Fibroblast of the conjunctiva (primary cell): ENCODE measurements at regions not wholly inside any gene's neighbourhood (a gene's known extent, or its start where the extent isn't known, plus 50 kb on each side); places are given as distances from the start of the nearest gene placed in this dataset.

ENCODE experiments used
- DNase-seq: peaks from one replicate; pipeline ENCODE4 v3.0.0-alpha.2; 2010; ENCODE audit warnings: low read depth

DNA sequence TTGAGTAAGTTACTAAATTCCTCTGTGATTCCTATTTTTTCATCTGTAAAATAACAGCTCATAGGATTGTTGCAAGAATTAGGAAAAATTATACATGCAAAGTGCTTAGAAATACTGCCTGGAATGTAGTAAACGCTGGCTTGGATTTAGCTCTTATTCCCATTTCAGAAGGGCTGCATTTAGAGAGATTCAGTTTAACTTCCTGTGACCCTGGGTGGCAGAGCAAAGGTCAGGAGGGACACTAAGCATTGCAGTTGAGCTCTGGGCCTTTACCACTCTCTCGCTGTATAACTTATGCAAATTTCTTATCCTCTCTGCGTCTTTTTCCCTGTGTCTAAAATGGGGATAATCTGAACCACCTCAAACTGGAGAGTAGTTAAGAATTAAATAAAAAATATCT is 241.0 kb upstream of the POU3F1 start:
- DNase-seq = no peak

DNA sequence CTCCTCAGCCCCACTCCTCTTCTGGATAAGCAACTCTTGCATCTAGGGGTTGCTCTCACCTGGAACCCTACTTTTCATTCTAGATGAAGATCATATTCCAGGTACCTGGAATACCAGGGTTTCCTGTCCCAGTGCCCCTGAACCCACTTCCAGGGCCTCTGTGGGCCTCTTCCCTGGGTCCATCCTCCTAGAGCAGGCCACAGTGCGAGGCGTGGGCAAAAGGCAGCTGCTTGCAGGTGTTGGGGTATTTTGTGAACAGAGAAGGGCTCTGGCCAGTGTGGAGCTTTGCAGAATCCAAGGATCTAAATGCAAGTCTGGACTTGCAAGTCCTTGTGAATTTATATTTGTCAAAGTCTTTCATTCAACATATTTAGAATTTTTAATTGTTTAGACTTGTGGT is 240.4 kb upstream of the POU3F1 start:
- no peak for DNase-seq

DNA sequence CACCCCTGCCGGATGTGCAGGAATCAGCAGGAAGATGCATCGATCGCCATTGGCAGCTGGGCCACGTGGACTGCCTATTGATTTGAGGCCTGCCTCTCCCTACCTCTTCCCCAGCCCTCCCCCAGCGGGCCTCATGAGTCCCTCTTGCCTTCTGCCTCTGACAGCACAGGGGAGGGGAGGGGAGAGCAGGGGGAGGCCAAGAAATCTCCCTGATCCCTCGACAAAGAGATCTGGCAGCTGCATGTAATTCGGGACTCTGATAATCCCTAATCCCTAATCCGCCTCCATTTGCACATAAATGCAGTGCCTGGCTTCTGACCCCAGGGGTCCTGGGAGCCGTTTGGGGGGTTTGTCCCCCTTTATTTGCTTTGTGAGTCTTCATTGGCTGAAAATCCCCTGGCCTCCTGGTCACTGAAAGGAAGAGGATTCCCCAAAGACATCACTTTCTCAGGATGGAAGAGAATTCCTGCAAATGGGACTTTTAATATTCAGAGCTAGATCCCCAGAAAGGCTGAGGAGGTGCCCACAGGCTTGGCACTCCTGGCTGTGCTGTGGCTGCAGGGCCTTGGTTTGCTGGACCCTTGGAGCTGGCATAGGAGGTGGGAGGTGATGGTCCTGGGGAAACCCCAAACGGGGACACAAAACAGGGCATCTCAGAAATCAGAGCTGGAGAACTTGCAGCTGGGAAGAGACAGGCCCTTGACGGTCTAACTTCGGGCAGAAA is 239.4 kb upstream of the POU3F1 start:
- DNase-seq = no peak

DNA sequence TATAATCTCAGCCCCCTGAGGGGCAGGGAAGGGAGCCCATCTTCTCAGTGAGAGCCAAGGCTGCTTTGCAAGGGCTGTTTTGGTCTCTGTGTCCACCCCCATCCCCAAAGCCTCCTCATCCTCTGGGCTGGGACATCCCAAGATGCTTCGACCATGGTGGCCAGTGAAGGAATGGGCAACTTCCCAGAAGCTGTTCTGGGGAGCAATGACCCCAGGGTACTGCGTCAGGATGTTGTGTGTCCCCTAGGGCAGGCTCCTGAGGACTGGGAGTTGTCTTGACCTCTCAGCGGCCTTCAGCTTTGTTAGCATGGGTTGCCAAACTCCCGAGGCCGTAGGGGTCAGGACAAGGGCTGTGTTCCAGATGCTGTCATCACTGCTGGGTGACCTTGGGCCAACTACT is 238.4 kb upstream of the POU3F1 start:
- DNase-seq = no peak

DNA sequence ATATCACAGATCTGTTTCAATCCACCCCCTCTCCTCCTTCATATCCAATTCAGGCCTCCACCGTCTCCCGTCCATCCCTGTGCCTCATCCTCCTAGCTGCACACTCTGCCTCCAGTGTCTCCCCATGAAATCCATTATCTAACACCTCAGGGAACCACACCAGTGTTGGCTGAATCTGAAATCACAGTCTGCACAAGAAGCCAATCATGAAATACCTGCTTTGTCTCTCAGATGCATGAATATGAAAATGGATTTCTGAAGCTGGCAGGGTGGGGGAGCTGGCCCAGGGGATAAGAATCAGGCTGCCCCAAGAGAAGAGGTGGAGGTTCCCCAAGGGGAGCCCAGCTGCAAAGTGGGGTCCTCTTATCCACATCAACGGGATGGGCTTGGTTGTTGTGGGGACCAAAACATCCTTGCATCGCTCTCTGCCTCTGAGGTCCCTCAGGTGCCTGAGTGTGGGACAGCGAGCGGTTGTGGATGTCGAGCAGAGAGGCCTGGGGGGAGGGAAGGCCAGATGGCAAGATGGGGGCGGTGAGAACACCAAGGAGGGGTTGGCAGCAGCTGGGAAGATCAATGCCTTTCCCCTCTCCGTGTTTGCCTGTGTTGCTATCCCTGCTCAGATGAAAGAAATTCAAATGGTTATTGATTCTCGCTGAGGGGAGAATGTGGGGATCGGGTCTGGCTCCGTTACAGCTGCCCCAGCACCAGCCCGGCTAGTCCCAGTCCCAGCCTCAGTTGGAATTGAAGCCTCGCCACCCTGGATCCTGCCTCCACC is 237.3 kb upstream of the POU3F1 start:
- no peak for DNase-seq

DNA sequence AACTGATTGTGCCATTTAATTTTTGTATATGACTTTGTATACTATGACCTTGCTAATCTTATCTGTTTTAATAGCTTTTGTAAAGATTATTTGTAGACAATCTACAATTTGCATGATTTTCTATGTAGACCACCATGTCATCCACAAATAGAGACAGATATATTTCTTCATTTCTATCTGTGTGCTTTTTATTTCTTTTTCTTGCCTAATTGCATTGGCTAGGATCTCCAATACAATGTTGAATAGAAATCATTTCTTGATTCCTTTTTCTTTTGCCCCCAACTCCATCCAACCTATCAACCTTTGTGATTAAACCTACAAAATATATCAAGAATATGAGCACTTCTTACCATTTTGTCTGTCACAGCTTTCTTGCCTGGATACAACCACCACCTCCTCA is 232.6 kb upstream of the POU3F1 start:
- no peak for DNase-seq

DNA sequence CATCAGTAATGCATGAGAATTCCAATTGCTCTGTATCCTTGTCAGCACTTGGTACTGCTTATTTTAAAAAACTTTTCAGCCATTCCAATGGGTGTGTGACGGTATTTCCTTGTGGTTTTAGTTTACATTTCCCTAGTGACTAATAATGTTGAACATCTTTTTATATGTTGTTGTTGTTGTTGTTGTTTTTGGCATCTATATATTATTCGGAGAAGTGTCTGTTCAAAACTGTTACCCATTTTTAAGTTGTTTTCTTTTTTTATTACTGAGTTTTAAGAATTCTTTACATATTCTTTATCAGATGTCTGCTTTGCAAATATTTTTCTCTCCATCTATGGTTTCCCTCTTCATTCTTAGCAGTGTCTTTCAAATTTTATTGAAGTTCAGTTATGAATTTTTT is 231.1 kb upstream of the POU3F1 start:
- no peak for DNase-seq

DNA sequence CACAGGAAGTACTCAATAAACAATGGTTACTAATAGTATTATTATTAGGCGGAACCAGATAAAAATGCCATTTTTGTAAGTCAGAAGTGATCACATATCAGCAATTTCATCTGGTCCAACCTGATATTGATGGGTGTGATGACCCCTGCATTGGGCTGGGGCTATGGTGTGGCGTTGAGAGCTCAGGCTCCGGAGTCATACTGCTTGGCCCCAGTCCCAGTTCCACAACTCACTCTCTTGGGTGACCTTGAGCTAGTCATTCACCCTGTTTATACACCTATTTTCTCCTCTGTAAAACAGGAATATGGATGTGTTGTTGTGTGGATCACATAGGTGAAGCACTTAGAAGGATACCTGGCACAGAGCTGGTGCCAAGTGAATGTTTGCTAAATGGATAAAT is 229.4 kb upstream of the POU3F1 start:
- DNase-seq = no peak

DNA sequence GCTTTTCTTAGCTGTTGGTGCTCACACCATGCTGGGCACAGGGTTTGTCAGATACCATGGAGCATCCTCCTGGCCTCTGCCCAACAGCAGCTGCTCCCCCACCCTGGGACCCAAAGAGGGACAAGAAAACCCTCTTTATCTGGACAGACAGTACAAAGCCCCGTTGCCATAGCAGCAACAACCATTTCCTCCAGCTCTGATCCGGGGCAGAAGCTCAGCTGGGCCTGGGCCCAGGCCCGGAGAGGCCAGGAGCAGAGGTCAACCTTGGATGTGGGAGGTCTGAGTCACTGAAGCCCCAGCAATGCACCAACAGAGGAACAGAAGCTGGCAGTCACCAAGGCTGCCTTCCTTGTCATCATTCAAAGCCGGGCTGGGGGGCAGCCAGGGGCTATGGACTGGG is 228.4 kb upstream of the POU3F1 start:
- no peak for DNase-seq

DNA sequence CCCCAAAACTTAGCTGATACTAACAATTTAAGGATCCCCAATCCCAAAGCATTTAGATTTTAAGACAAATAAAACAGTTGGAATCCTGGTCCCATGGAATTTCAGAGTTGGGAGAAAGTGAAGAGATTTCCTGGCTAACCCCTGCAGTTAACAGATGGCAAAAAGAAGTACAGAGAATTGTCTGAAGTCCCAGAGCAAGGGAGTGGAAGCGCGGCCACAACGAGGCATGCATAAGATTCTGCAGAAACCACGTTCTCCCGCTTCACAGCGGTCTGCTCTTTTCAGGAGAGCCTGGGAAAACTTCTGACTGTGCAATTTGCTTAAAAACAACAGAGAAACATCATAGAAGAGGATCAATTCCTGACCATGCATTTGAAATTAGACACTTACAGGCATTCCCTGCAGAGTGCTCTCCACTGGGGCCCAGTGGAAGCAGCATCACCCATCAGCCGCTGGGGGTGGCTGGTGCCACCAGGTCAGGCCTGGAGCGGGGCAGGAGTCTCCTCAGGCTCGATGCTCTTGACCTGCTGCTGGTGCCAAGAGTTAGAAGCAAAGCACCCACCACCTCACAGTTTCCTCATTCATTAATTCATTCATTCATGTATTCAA is 226.7 kb upstream of the POU3F1 start:
- DNase-seq = no peak

DNA sequence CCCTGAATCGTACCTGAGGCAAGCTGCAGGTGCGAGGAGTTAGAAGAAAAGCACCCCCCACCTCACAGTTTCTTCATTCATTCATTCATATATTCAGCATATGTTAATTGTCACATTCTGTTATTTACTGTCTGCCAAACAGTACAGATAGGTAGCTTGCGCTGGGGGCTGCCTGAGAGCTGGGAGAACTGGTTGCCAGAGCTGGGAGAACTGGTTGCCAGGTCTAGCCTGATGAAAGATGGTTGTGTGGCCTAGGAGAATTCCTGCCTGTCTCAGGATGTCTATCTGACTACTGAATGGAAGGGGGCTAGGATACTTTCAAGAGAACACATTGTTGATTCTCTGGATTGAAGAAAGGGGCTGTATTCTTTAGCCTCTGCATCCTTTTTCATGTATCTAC is 225.9 kb upstream of the POU3F1 start:
- no peak for DNase-seq

DNA sequence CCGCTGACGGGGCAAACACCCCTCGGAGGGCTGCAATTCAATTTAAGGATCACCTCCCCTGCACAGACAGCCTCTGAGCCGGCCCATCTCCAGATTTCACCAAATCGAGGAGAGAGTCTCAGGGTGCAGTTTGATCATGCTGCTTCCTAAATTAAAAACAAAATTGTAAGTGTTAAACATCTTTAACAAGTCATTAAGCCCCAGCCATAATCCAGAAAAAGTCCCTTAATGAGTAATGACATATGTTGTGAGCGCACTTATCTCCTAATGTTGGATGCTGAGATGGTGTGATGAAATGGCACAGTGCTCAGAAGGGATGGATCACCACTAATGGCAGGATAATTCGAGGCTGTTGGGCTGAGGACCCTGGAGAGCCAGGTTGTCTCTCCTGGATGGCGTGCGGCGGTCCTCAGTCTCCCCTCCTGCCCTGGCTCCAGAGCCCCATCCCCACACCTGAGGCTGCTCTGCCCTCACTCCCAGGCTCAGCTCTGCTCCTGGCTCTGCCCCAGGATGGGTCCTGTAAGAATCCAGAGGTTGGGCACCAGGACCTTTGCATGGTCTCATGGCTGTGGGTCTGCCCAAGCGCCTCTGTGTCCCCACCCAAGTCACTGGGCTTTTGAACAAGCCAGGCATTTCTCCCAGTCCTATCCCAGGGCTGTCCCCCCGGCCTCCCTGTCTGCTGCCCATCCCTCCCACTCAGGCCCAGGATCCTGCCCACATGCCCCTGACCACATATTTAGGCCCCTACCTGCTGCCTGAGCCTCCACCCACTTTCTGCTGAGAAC is 224.4 kb upstream of the POU3F1 start:
- no peak for DNase-seq

DNA sequence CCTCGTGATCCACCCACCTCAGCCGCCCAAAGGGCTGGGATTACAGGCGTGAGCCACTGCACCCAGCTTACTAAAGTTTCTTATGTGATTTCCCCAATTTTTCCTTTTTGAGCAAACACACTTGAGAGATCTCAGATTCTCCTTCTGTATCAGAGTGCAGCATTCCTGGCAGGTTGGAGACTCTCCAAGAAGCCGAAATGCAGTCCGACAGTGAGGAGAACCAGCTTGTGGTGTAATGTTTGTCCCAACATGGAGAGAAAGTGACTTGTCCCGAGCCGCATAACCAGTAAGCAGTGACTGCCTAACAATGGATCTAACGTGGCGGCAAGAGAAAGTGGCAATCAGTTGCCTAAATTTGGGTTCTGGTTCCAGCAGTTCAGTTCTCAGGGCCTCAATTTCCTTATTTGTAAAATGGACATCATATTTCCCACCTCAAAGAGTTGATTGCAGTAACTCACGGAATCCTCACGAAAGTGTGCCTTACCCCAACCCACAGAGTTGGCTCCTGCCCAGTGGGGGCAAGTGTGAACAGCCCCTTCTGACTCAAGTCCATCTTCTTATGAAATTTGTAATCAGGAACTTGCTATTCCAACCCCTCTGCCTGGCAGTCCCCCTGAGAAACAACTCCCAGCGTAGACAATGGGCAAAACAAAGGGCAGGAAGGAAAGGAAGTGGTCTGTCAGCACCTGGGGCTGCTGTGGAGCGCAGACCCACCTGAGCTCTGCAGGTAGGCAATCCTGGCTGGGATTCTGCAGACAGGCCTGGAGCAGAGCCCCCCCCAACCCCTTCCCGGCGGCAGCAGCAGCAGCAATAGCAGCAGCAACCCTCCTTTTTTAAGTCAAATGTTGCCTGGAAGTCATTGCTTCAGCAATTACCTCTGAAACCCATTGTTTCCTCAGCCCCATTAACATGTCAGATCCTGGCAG is 223.6 kb upstream of the POU3F1 start:
- DNase-seq = no peak

DNA sequence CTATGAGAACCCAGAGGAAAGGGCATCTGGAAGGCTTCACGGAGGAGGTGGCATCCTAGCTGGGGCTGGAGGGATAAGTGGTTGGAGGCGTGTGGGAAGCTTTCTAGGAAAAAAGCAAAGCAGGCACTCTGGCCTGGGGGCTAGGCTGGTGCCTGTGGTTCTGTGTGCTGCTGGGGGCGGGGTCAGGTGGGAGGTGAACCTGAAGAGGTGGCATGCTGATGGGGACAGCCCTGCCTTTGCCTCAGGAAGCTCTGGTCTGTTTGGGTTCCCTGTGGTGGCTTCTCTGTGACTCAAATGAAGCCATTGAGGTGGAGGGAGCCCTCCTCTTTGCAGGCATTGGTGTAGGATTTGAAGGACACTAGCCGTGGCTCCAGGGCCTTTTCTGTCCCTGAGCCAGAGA is 221.6 kb upstream of the POU3F1 start:
- DNase-seq = no peak

DNA sequence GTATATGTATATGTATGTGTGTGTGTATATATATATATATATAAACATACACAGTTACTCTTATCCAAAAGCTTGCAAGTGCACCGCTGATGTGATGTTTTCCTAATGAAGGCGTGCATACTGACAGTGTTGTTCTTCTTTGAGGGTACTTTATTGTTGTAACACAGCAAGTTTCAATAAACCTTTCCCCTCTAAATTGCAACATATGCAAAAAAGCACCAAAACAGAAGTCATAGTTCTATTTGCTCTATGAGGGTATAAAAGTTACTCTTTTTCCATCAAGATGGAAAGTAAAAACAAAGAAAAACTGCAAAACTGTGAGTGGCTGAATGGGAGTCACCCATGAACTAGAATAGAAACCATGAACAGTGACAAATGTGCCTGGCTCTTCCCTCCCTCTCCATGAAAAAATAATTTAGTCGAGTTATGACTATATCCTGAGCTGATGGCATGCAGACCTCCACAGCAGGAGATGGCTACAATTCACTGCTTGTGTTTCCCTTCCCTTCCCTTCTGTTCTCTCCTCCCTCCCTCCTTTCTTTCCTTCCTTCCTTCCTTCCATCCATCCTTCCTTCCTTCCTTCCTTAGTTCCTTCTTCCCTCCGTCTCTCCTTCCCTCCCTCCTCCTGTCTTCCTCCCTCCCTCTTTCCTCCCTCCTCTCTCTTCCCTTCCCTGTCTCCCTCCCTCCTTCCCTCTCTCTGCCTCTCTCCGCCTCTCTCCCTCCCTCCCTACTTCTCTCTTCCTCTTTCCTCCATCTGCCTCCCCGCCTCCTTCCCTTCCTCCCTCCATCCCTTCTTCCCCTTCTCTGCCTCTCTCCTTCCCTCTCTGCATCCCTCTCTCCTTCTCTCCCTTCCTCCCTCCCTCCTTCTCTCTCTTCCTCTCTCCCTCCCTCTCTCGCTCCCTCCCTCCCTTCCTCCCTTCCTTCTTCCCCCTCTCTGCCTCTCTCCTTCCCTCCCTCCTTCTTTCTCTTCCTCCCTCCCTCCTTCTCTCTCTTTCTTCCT is 220.7 kb upstream of the POU3F1 start:
- DNase-seq = no peak

DNA sequence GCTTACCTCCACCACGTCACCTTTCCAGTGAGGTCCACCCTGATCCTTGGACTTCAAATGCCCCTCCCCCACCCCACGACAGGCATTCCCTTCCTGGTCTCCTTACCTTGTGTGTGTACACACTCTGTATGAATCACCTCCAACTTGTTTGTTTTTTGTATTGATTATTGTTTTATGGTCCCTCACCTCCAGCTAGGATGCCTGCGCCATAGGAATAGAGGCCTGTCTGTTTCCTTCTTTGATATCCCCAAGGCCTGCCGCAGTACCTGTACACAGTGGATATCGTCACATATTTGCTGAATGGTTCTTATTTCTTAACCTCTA is 219.6 kb upstream of the POU3F1 start:
- DNase-seq = no peak

DNA sequence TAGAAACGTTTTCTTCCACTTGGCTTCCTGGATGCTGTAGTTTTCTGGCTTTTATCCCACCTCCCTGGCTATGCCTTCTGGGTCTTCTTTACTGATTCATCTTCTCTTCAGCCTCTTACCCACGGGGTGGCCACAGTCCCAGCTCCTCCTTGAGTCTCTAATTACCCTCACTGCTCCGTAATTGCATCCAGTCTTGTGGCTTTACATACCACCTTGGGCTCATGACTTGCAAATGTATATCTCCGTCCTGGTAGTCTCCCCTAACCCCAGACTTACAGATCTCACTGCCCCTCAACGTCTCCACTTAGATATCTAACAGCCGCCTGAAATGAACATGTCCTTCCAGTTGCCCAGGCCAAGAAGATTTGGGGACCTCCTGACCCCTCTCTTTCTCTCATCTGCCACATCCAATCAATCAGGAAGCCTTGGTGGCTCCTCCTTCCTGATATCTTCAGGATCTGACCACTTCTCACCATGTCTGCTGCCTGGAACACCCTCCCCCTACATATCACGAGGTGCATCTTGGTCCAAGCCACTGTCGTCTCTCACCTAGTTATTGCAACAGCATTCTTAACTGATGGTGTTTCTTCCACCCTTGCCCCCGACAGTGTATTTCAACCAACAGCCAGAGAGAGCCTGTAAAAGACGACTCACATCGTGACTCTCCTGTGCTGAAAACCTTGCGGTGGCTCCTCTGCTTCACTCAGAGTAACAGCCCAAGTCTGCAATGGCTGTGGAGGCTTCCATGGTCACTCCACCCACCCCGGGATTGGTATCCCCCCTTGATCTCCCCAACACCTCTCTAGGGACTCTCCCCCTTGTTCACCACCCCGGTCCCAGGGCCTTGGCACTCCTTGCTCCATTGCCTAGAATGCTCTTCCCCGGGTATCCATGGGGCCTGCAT is 219.0 kb upstream of the POU3F1 start:
- no peak for DNase-seq

DNA sequence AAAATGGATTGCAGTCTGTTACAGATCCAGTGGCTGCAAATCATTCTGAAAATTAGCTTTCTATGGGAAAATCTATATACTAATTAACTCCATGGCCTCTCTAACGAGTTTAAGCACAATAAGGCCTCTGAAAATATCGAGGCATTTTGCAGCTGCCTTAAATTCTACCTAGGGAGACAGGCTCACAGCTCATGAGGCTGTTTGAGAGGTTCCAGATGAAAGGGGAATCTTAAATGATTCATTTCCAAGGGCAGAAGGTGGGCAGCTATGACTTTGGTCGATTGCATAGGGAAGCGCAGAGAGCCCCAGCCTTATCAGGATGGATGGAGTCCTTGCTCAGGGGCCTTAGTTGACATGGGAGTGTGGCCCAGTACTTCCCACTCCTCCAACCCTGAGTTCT is 216.8 kb upstream of the POU3F1 start:
- no peak for DNase-seq

DNA sequence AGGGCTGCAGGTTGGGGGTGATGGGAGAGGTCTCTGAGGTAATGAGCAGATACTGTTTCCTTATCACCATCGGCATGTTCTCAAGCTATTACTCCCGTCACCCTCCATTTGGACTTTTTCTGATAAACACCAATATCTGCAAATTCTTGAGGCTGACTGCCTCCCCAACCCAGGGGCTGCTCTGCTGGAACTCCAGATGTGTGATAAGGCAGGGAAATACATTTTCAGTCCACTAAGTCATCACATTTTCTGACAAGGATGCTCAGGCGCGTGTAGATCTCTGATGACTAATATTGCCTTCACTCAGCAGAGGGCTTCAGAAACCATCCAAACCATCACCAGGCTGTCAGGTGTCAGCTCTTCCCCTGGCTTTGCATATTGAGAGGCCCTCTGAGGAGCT is 215.0 kb upstream of the POU3F1 start:
- no peak for DNase-seq
